MCF 10A (cell line): ENCODE measurements at regions not wholly inside any gene's neighbourhood (a gene's known extent, or its start where the extent isn't known, plus 50 kb on each side); places are given as distances from the start of the nearest gene placed in this dataset.

ENCODE experiments used
- BruUV-seq: library from RNA; stranded (reverse); fragments of 400-500 nt; replicated peaks from 2 replicates; lab custom pipeline; 2021; lab: Mats Ljungman, UMichigan
- CTCF ChIA-PET: fragments of 300-600 bp; sonication (Branson Sonifier 250); formaldehyde crosslinking; extraction: SDS; loops from one replicate; lab custom pipeline; 2021; ENCODE audit warnings: antibody characterized with exemption, inconsistent platforms; lab: Yijun Ruan, JAX
- POLR2A ChIA-PET: fragments of 300-600, 350-650 bp; sonication (Branson Sonifier 250); formaldehyde crosslinking; extraction: SDS; loops from one replicate; lab custom pipeline; 2020; ENCODE audit warnings: antibody characterized with exemption, inconsistent platforms; lab: Yijun Ruan, JAX
- DNase-seq: peaks from one replicate; pipeline ENCODE4 v3.0.0-alpha.2; 2018; ENCODE audit not compliant: unreplicated experiment
- H3K27ac Mint-ChIP-seq: one replicate; pipeline ENCODE4 v1.8.0; 2022; ENCODE audit warnings: mild to moderate bottlenecking, low read depth, mixed read lengths; ENCODE audit not compliant: unreplicated experiment
- H3K27me3 Mint-ChIP-seq: one replicate; pipeline ENCODE4 v1.8.0; 2022; ENCODE audit warnings: mixed read lengths; ENCODE audit not compliant: insufficient read depth, unreplicated experiment
- H3K36me3 Mint-ChIP-seq: one replicate; pipeline ENCODE4 v1.8.0; 2022; ENCODE audit warnings: mild to moderate bottlenecking, moderate library complexity, mixed read lengths; ENCODE audit not compliant: insufficient read depth, unreplicated experiment
- H3K4me1 Mint-ChIP-seq: one replicate; pipeline ENCODE4 v1.8.0; 2022; ENCODE audit warnings: mixed read lengths; ENCODE audit not compliant: insufficient read depth, unreplicated experiment
- H3K4me3 Mint-ChIP-seq: one replicate; pipeline ENCODE4 v1.8.0; 2022; ENCODE audit warnings: mild to moderate bottlenecking, moderate library complexity, mixed read lengths; ENCODE audit not compliant: unreplicated experiment
- H3K9me3 Mint-ChIP-seq: one replicate; pipeline ENCODE4 v1.8.0; 2022; ENCODE audit warnings: mixed read lengths; ENCODE audit not compliant: unreplicated experiment
- CTCF ChIP-seq: fragments of 200-600 bp; IDR thresholded peaks from one replicate; pipeline ENCODE4 v1.8.0; 2022; ENCODE audit warnings: antibody characterized with exemption, mild to moderate bottlenecking; ENCODE audit not compliant: unreplicated experiment
- intact Hi-C: fragments of 100-400 bp; cut with micrococcal nuclease; formaldehyde crosslinking; loops from 2 replicates; pipeline ENCODE4 v1.14.1; 2022

- intact Hi-C loops: no loop called here
- no peaks in the 10 kb centered on the region for H3K27me3 Mint-ChIP-seq
- H3K4me1 Mint-ChIP-seq: peaks cover 21% of the 10 kb centered on the region
- no peak for DNase-seq
- TF ChIP-seq CTCF: no peak
- POLR2A ChIA-PET: interaction anchor here (0.7 kb wide), 1 partner anchor 13 kb away, joined by 6 read pairs; no protein-coding TSS in a partner anchor
- H3K9me3 Mint-ChIP-seq: peaks cover 7% of the 10 kb centered on the region
- CTCF ChIA-PET: interaction anchor here (0.8 to 2.7 kb wide), 4 partner anchors 19 to 301 kb away, joined by 3 to 10 read pairs (median 4); no protein-coding TSS in a partner anchor
- BruUV-seq: no TSS peak
- H3K27ac Mint-ChIP-seq: peak overlapping the region; percentile 85
- no peaks in the 10 kb centered on the region for H3K36me3 Mint-ChIP-seq
- H3K4me3 Mint-ChIP-seq: no peak overlapping the region
Observed at GRCh38 chr12:9351136-9351535, 142.9 kb upstream of the PZP start.

DNA sequence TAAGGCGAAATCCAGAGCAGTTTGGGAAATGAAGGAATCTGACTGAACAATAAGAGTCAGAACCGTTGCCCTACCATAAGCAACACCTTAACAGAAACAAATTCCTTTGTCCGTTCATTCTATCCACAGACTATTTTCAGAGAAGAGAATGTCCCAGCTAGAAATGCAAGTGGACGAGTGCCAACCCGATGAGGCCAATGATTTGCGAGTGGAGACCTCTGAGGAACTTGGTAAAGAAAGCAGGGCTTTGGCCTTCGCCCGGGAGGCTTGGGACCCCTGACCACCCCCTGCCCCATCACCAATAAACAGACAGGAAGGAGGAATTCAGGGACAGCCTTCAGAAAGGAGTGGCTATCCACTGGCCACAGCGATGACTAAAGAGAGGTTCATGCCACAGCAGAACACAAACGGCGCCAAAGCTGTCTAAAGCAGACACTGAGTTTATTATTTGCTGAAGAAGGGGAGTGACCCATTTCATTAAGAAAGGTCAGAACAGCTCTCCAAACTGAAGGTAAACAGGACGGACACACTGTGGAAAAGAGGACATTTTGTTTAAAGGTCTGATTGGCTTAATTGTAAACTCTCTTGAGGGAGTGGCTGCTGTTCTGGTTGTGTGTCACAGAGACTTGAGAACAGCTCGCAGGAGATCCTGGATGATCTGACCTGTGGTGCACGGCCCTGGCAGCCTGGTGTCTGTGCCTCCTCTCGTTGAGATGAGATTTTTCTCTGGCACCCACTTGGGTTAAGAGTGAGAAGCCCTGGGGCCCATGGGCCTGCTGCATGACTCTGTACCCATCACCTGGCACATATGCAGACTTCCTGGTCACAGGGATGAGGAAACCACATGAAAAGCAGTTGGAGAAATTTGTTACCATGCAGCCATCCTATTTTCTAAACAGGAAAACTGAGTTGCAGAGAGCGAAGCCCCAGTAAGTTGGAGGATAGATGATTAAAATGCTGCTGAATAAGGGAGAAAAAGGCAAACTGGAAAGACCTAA is 142.0 kb upstream of the PZP start:
- BruUV-seq: no TSS peak
- Mint-ChIP-seq H3K4me3 (no peak overlapping the region), H3K27ac (peak overlapping the region; percentile 85), H3K36me3 (no peaks in the 10 kb centered on the region), H3K27me3 (no peaks in the 10 kb centered on the region), H3K9me3 (peaks cover 7% of the 10 kb centered on the region), H3K4me1 (peaks cover 21% of the 10 kb centered on the region)
- CTCF ChIA-PET: interaction anchor here (0.5 to 2.7 kb wide), 8 partner anchors 18 to 448 kb away, joined by 3 to 10 read pairs (median 4); no protein-coding TSS in a partner anchor
- peak; percentile 29 for DNase-seq
- no peak for TF ChIP-seq CTCF
- intact Hi-C loops: no loop called here
- POLR2A ChIA-PET: interaction anchor here (0.7 to 1.0 kb wide), 2 partner anchors 14 to 18 kb away, joined by 3 to 6 read pairs; no protein-coding TSS in a partner anchor

GRCh38 chr12:9348906-9349518 is 140.8 kb upstream of the PZP start:
- H3K36me3 Mint-ChIP-seq: no peaks in the 10 kb centered on the region
- CTCF ChIA-PET: interaction anchor here (0.5 to 1.8 kb wide), 6 partner anchors 9 to 1523 kb away, joined by 3 to 9 read pairs (median 4); no protein-coding TSS in a partner anchor

More at GRCh38 chr12:9348906-9349518, 140.8 kb upstream of the PZP start:
- no peaks in the 10 kb centered on the region for H3K27me3 Mint-ChIP-seq
- no peak overlapping the region for H3K4me3 Mint-ChIP-seq
- H3K4me1 Mint-ChIP-seq: peaks cover 21% of the 10 kb centered on the region
- peak overlapping the region; percentile 85 for H3K27ac Mint-ChIP-seq
- no peak for DNase-seq
- TF ChIP-seq CTCF: no peak
- peaks cover 2% of the 10 kb centered on the region for H3K9me3 Mint-ChIP-seq
- no TSS peak for BruUV-seq
- POLR2A ChIA-PET: interaction anchor here (0.7 kb wide), 1 partner anchor 12 kb away, joined by 3 read pairs; no protein-coding TSS in a partner anchor
- intact Hi-C loops: no loop called here
